NCI-H146 treated with DMSO at 0.1 percent for 48 hours (cell line): ENCODE measurements at regions not wholly inside any gene's neighbourhood (a gene's known extent, or its start where the extent isn't known, plus 50 kb on each side); places are given as distances from the start of the nearest gene placed in this dataset.

Experiments
- DNase-seq: peaks from one replicate; lab custom pipeline; 2025; ENCODE audit not compliant: unreplicated experiment; lab: John Stamatoyannopoulos, UW

DNA sequence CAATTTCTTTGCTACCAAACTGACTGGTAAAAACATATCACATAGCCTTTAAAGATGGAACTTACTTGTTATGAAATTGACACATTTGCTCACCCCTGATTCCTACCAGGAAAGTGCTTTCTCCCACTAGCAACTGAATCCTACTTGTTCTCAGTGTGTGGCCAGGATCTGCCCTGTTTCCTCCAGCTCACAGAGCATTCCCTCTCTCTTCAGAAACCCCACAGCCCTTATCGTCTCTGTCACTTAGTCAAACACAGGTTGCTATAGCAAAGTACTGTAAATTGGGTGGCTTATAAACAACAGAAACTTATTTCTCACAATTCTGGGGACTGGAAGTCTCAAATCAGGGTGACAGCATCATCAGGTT, 265.2 kb upstream of the BOD1L1 start:
- DNase-seq = no peak

- no peak for DNase-seq
These were observed 265.7 kb upstream of the BOD1L1 start for GRCh38 chr4:13893211-13893610.

DNA sequence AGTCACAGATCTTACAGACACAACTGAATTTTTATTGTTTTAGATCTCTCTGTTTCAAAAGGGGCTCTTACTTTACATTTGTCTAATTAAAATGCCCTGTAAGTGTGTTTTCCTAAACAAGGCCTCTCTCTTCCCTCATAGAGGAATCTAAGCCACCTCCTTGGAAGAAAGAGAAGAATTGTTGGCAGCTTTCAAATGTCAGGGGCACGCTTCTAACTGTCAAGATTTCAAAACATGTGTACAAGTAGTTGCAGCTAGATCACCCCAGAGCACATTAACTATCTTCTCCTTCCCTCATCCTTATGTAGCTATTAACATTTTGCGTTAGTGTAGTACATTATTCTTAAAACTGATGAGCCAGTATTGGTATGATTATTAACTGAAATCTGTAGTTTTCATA, 266.5 kb upstream of the BOD1L1 start:
- no peak for DNase-seq

GRCh38 chr4:13900780-13901179, 273.3 kb upstream of the BOD1L1 start:
- no peak for DNase-seq

- DNase-seq = no peak
These were observed 274.6 kb upstream of the BOD1L1 start for GRCh38 chr4:13902146-13902545.

GRCh38 chr4:13903061-13903460, 275.5 kb upstream of the BOD1L1 start:
- DNase-seq = no peak

DNA sequence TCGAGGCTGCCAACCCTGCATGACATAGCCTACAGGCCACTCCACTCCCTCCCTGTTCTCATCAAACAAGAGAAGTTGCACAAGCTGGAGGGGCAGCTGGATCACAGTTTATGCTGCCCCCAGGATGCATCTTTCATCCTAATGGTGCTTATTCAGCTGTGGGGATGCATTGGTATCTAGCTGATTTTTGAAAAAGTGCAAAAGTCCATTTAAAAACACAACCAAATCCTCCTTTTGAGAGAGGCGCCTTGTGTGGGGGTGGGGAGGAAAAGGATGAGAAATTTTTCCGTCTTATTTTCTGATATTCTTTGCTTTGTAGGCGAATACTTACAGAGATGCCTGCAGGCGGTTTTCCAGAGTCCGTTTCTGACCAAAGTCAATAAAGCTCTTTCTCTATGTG, 276.4 kb upstream of the BOD1L1 start:
- no peak for DNase-seq

- DNase-seq = no peak
These were observed 278.0 kb upstream of the BOD1L1 start for GRCh38 chr4:13905543-13905942.

DNA sequence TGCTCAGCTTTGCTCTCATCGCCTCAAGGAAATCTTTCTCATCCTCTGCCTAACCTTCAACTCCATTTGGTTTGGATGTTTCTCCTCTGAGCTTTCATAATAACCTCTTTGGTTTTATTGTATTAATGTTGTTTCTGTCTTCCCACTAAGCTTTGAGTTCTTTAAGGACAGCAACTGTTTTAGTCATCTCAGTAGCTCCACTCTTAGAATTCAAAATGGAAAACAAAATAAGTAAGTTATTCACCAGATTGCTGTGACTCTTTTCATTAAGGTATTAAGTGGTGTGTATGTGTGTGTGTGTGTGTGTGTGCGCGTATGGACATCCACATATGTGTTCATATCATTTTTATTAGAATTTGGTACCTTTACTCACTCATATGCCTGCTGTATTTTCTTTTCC, 279.2 kb upstream of the BOD1L1 start:
- DNase-seq = no peak

- no peak for DNase-seq
These were observed 279.8 kb upstream of the BOD1L1 start for GRCh38 chr4:13907255-13907751.

- DNase-seq = no peak
These were observed 280.9 kb upstream of the BOD1L1 start for GRCh38 chr4:13908455-13908854.

GRCh38 chr4:13910556-13910955, 283.0 kb upstream of the BOD1L1 start:
- DNase-seq = no peak

GRCh38 chr4:13911256-13911655, 283.7 kb upstream of the BOD1L1 start:
- no peak for DNase-seq

GRCh38 chr4:13912436-13912925, 285.0 kb upstream of the BOD1L1 start:
- DNase-seq = no peak

DNA sequence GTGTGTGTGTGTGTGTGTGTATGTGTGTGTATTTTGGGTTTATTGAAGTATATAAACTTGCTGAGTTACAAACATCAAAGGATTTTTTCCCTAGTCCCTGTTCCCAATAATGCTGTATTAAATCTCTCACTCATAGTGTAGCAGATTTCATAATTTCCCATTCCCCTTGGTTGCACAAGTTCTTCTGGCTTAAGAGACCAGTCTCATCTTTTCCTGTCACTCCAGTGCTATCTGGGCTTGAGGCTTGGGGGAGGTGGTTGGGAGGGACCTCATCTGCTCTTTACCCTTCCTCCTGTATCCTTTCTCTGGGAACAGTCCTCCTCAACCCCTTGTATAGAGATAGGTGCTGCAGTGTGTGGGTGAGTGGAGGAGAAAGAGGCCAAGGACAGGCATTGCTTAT, 285.4 kb upstream of the BOD1L1 start:
- DNase-seq = no peak

- no peak for DNase-seq
These were observed 289.5 kb upstream of the BOD1L1 start for GRCh38 chr4:13917015-13917414.

- DNase-seq = no peak
These were observed 290.6 kb upstream of the BOD1L1 start for GRCh38 chr4:13918110-13918509.

DNA sequence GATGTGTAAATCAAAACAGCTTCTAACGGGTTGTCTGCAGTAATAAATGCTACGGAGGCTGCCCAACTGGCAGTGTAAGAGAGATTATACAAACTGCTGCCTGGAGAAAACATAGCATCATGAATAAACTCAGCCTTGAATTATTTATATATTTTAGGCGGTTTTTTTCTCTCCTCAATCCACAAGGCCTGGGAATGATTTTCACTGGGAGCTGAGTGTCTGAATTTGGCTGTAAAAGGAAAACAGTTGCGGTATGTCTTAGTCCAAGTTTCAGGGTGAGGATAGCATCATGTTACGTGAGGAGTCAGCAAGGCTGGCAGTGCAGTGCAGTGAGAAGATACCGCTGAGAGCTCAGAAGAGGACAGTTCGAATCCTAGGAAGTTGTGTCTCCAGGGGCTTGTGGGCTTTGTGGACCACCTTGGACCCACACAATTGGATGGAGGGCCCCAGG, 291.5 kb upstream of the BOD1L1 start:
- DNase-seq = no peak

DNA sequence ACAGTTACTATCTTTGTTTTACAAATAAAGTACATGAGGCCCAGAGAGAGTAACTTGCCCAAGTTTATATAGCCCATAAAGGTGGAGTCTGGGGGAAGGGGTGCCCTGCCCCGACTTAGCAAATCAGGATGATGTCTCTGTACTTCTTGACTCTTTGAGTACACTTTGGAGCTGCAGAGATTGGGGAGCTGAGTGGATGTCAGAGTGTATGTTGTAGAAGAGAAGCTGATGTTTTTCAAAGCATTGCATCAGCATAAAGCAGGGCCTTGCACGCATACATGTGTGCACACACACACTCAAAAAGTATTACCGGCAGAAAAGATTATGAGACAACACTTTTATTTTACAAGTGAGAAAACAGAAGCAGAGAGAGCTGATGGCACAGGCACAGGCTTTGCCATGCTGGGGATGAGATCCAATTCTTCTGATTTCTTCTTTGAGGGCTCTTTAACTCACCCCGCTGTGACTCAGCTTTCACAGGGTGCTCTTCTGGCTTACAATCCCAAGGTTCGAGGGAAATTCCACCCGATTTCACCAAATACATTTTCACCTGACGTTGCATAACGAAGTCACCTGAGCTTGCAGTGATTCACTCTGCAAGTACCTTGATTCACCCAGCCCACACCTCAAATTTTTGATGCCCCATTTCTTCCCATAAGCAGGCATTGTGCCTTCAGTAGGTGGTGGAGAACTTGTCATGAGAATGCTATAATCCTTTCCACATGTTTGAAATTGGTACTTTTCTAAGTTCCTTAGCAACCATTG, 292.8 kb upstream of the BOD1L1 start:
- DNase-seq = no peak

DNA sequence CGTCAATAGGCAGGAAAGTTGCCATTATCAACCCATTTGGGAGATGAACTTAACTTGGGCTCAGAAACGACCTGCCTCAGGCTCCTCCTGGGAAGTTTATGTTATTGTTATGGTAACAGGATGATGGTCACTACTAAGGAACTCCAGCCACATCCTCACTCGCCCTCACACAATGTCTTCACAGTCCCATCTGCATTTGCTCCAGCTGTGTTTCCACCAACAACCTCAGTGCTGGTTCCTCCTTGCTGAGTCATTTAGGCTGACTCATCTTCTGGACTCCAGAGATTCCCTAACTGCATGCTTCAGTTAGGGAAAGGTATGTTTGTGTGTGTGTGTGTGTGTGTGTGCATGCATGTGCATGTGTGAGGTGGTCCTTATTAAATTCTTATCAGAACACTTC, 293.4 kb upstream of the BOD1L1 start:
- no peak for DNase-seq

- DNase-seq = no peak
These were observed 294.3 kb upstream of the BOD1L1 start for GRCh38 chr4:13921805-13922204.

- no peak for DNase-seq
These were observed 294.9 kb upstream of the BOD1L1 start for GRCh38 chr4:13922459-13922858.
